Parathyroid adenoma (tissue), 2 donors: ENCODE measurements at regions not wholly inside any gene's neighbourhood (a gene's known extent, or its start where the extent isn't known, plus 50 kb on each side); places are given as distances from the start of the nearest gene placed in this dataset.

Experiments
- H2AFZ ChIP-seq: fragments of 300-600 bp; sonication (generic); one replicate; pipeline ENCODE4 v1.7.0; 2017; ENCODE audit warnings: antibody characterized with exemption, mild to moderate bottlenecking
- H3K27ac ChIP-seq: fragments of 300-600 bp; sonication (generic); one replicate; pipeline ENCODE4 v1.7.0; 2017
- H3K27me3 ChIP-seq: fragments of 300-600 bp; sonication (generic); one replicate; pipeline ENCODE4 v1.7.0; 2017; ENCODE audit warnings: low read length; ENCODE audit not compliant: control insufficient read depth, insufficient read depth
- H3K36me3 ChIP-seq: fragments of 300-600 bp; sonication (generic); one replicate; pipeline ENCODE4 v1.7.0; 2017; ENCODE audit warnings: low read length; ENCODE audit not compliant: control insufficient read depth, insufficient read depth
- H3K4me1 ChIP-seq: fragments of 300-600 bp; sonication (generic); one replicate; pipeline ENCODE4 v1.7.0; 2017; ENCODE audit warnings: control low read depth
- H3K4me2 ChIP-seq: fragments of 300-600 bp; sonication (generic); one replicate; pipeline ENCODE4 v1.7.0; 2017; ENCODE audit warnings: low read length
- H3K4me3 ChIP-seq: fragments of 300-600 bp; sonication (generic); one replicate; pipeline ENCODE4 v1.7.0; 2017; ENCODE audit warnings: low read depth, low read length
- H3K79me2 ChIP-seq: fragments of 300-600 bp; sonication (generic); one replicate; pipeline ENCODE4 v1.7.0; 2017; ENCODE audit warnings: control low read depth
- H3K9ac ChIP-seq: fragments of 300-600 bp; sonication (generic); one replicate; pipeline ENCODE4 v1.7.0; 2017; ENCODE audit warnings: mild to moderate bottlenecking
- H3K9me3 ChIP-seq: fragments of 300-600 bp; sonication (generic); one replicate; pipeline ENCODE4 v1.7.0; 2017; ENCODE audit warnings: low read length; ENCODE audit not compliant: control insufficient read depth
- TF ChIP-seq, protein P1 (sequence below): fragments of 300-600 bp; sonication (generic); IDR thresholded peaks from one replicate; pipeline ENCODE4 v1.7.0; 2017; ENCODE audit warnings: antibody characterized with exemption, mild to moderate bottlenecking
- donor health status: primary hyperparathyroidism.

GRCh38 chr6:105515054-105515453, 112.2 kb upstream of the PREP start:
- no peaks in the 10 kb centered on the region for H3K79me2 ChIP-seq
- H3K4me3 ChIP-seq, result no peak overlapping the region
- no peak overlapping the region for H3K27ac ChIP-seq
- H3K36me3 ChIP-seq, result no peaks in the 10 kb centered on the region
- no peaks in the 10 kb centered on the region for H3K9me3 ChIP-seq
- H3K4me1 ChIP-seq, result no peaks in the 10 kb centered on the region
- H3K4me2 ChIP-seq, result no peak overlapping the region
- TF ChIP-seq, protein P1, sequence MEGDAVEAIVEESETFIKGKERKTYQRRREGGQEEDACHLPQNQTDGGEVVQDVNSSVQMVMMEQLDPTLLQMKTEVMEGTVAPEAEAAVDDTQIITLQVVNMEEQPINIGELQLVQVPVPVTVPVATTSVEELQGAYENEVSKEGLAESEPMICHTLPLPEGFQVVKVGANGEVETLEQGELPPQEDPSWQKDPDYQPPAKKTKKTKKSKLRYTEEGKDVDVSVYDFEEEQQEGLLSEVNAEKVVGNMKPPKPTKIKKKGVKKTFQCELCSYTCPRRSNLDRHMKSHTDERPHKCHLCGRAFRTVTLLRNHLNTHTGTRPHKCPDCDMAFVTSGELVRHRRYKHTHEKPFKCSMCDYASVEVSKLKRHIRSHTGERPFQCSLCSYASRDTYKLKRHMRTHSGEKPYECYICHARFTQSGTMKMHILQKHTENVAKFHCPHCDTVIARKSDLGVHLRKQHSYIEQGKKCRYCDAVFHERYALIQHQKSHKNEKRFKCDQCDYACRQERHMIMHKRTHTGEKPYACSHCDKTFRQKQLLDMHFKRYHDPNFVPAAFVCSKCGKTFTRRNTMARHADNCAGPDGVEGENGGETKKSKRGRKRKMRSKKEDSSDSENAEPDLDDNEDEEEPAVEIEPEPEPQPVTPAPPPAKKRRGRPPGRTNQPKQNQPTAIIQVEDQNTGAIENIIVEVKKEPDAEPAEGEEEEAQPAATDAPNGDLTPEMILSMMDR, result no peak
- no peak overlapping the region for H3K9ac ChIP-seq
- no peak overlapping the region for H2AFZ ChIP-seq
- H3K27me3 ChIP-seq, result no peaks in the 10 kb centered on the region

GRCh38 chr6:105514306-105514705, 111.4 kb upstream of the PREP start:
- TF ChIP-seq, protein P1, result no peak
- Histone ChIP-seq H3K9ac (no peak overlapping the region), H3K36me3 (no peaks in the 10 kb centered on the region), H3K79me2 (no peaks in the 10 kb centered on the region), H3K4me2 (no peak overlapping the region), H3K4me1 (no peaks in the 10 kb centered on the region), H3K9me3 (no peaks in the 10 kb centered on the region), H3K4me3 (no peak overlapping the region), H2AFZ (no peak overlapping the region), H3K27ac (peak overlapping the region; percentile 9), H3K27me3 (no peaks in the 10 kb centered on the region)

GRCh38 chr6:105511639-105512038, 108.8 kb upstream of the PREP start:
- Histone ChIP-seq H3K9me3 (no peaks in the 10 kb centered on the region), H3K36me3 (no peaks in the 10 kb centered on the region), H3K4me3 (no peak overlapping the region), H3K4me2 (no peak overlapping the region), H3K9ac (no peak overlapping the region), H2AFZ (no peak overlapping the region), H3K27ac (no peak overlapping the region), H3K4me1 (no peaks in the 10 kb centered on the region), H3K79me2 (no peaks in the 10 kb centered on the region), H3K27me3 (no peaks in the 10 kb centered on the region)
- TF ChIP-seq, protein P1, result no peak

DNA sequence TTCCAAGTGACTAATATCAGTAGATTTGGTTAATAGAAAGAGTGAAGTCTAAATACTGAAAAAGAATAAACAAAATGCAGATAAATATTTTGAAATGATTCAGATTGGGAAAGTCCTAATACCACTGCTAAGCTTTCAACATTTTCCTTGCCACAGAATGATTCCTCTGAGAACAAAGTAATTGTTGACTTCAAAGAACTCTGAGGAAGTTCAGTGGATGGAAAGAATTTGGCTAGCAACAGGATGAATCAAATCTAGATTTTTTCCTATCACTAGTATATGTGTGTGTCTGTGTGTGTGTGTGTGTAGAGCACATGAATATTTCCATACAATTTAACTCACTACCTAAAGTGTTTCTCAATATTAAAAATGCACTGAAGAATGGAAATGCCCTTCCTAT, 107.9 kb upstream of the PREP start:
- Histone ChIP-seq H3K79me2 (no peaks in the 10 kb centered on the region), H3K9ac (no peak overlapping the region), H3K36me3 (no peaks in the 10 kb centered on the region), H3K9me3 (no peaks in the 10 kb centered on the region), H3K4me2 (no peak overlapping the region), H3K27me3 (no peaks in the 10 kb centered on the region), H3K27ac (no peak overlapping the region), H3K4me3 (no peak overlapping the region), H2AFZ (no peak overlapping the region), H3K4me1 (no peaks in the 10 kb centered on the region)
- TF ChIP-seq, protein P1, result no peak

GRCh38 chr6:105509506-105510331, 106.8 kb upstream of the PREP start:
- Histone ChIP-seq H3K9ac (no peak overlapping the region), H3K4me3 (no peak overlapping the region), H3K4me2 (no peak overlapping the region), H2AFZ (no peak overlapping the region), H3K9me3 (no peaks in the 10 kb centered on the region), H3K36me3 (no peaks in the 10 kb centered on the region), H3K27me3 (no peaks in the 10 kb centered on the region), H3K79me2 (no peaks in the 10 kb centered on the region), H3K4me1 (no peaks in the 10 kb centered on the region), H3K27ac (no peak overlapping the region)
- TF ChIP-seq, protein P1, result no peak
